ENCODE measurements at regions not wholly inside any gene's neighbourhood (a gene's known extent, or its start where the extent isn't known, plus 50 kb on each side); places are given as distances from the start of the nearest gene placed in this dataset.

DNA sequence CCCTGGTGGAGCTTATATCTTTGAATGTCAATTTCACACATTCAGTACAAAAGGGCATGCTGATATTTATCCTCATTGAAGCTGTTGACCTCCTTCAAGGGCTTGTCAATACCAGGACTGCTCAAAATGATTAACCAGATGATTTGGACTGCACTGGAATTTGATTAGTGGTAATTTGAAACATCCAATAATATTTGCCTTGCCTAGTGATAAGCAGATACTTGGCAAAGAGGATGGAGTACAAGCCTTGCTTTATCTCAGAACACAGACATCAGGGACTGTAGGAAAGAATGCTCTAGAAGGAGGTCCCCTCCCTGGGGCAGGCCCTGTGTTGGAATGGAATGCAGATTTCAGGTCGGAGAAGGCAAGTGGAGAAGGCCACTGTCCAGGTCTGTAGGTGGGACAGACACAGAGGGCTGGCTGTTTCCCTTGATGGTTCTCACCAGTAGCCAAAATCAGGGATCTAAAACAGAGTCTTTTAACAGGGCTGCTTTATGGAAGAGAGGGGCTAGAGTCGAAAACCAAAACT lies 64.8 kb upstream of the ZNF648 start:
- Histone ChIP-seq H3K9ac (ENCODE audit: low read length in 2 of 2) (no peak overlapping the region), H3K4me1 (ENCODE audit: control insufficient read depth, insufficient read depth, low read length) (no peaks in the 10 kb centered on the region), H3K27me3 (ENCODE audit: control insufficient read depth in 1 of 2, insufficient read depth in 2 of 2, low read length in 2 of 2) (no peaks in the 10 kb centered on the region), H3K27ac (ENCODE audit: low read length) (no peak overlapping the region), H3K4me3 (ENCODE audit: low read length in 2 of 2) (no peak overlapping the region), H3K9me3 (ENCODE audit: control insufficient read depth in 2 of 2, low read length in 2 of 2) (no peaks in the 10 kb centered on the region), H3K36me3 (ENCODE audit: control insufficient read depth in 2 of 2, insufficient read depth in 2 of 2, low read length in 2 of 2) (no peaks in the 10 kb centered on the region)

DNA sequence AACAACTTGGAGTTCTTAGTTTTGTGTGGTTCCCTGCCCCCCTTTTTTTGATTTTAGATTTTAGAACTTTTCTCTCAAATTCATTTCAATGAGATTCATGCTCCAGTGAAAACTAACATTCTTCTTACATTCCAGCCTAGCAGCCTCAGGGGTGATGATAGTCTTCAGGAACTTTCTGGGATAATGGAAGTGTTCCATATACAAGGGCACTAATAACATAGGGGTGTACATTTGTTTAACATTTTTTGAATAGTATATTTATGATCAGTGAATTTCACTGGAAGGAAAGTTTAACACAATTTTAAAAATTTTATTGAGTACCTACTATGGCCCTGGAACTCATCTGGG lies 61.4 kb upstream of the ZNF648 start:
- Histone ChIP-seq H3K27ac (ENCODE audit: low read length) (no peak overlapping the region), H3K9ac (ENCODE audit: low read length in 2 of 2) (no peak overlapping the region), H3K36me3 (ENCODE audit: control insufficient read depth in 2 of 2, insufficient read depth in 2 of 2, low read length in 2 of 2) (no peaks in the 10 kb centered on the region), H3K4me1 (ENCODE audit: control insufficient read depth, insufficient read depth, low read length) (peaks cover 2% of the 10 kb centered on the region), H3K9me3 (ENCODE audit: control insufficient read depth in 2 of 2, low read length in 2 of 2) (no peaks in the 10 kb centered on the region), H3K4me3 (ENCODE audit: low read length in 2 of 2) (no peak overlapping the region), H3K27me3 (ENCODE audit: control insufficient read depth in 1 of 2, insufficient read depth in 2 of 2, low read length in 2 of 2) (no peaks in the 10 kb centered on the region)

DNA sequence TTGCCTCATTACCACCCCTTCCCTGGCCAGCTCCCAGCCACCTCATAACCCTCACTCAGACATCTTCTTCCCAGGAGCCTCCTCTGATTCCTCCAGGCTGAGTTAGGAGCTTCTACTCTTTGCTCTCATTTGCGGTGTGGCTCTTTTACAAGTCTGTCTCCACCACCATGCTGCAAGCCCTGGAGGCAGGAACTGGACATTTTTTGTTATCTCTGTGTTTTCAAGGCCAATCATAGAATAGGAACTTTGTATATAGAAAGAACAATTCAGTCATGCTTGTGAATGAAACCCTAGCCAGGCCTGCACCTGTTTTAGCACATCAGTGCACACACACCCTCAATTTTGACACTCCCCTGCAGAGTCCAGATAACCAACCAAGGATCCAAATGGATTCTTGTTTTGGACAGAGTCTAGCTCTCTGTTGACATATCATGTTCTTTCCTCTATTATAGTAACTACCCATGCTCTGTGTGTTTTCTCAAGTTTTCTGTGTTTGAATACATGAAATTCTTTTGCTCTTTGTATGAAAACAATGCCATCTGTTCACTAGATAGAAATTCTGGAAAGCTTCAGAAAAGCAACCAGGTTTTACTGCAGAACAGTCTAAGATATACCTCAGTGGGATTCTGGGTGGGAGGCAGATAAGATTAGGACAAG lies 60.9 kb upstream of the ZNF648 start:
- Histone ChIP-seq H3K27ac (ENCODE audit: low read length) (no peak overlapping the region), H3K27me3 (ENCODE audit: control insufficient read depth in 1 of 2, insufficient read depth in 2 of 2, low read length in 2 of 2) (no peaks in the 10 kb centered on the region)

DNA sequence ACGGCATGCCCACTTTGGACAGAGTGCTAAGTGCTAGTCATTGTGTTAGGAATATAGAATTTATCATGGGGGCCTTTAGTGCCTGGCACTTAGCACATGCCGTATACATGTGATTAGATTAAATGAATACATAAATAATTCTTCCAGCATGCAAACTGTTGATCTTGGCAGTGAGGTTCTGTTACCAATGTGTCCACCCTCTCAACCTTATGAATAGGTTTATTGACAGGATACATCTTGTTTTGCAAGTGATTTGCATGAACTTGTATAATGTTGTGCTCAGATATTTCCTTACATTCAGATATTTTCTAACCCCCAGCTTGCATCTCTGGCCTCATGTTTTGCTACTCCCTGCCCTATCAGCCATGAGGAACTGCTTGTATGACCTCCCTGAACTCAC lies 60.3 kb upstream of the ZNF648 start:
- no peak overlapping the region for H3K27ac ChIP-seq (ENCODE audit: low read length)
- no peak overlapping the region for H3K4me3 ChIP-seq (ENCODE audit: low read length in 2 of 2)
- no peak overlapping the region for H3K9ac ChIP-seq (ENCODE audit: low read length in 2 of 2)
- no peaks in the 10 kb centered on the region for H3K36me3 ChIP-seq (ENCODE audit: control insufficient read depth in 2 of 2, insufficient read depth in 2 of 2, low read length in 2 of 2)
- peaks cover 2% of the 10 kb centered on the region for H3K4me1 ChIP-seq (ENCODE audit: control insufficient read depth, insufficient read depth, low read length)
- H3K27me3 ChIP-seq (ENCODE audit: control insufficient read depth in 1 of 2, insufficient read depth in 2 of 2, low read length in 2 of 2): no peaks in the 10 kb centered on the region
- no peaks in the 10 kb centered on the region for H3K9me3 ChIP-seq (ENCODE audit: control insufficient read depth in 2 of 2, low read length in 2 of 2)

More for the DNA sequence above, 60.9 kb upstream of the ZNF648 start:
- Histone ChIP-seq H3K36me3 (ENCODE audit: control insufficient read depth in 2 of 2, insufficient read depth in 2 of 2, low read length in 2 of 2) (no peaks in the 10 kb centered on the region), H3K9ac (ENCODE audit: low read length in 2 of 2) (no peak overlapping the region), H3K9me3 (ENCODE audit: control insufficient read depth in 2 of 2, low read length in 2 of 2) (no peaks in the 10 kb centered on the region), H3K4me3 (ENCODE audit: low read length in 2 of 2) (no peak overlapping the region), H3K4me1 (ENCODE audit: control insufficient read depth, insufficient read depth, low read length) (peaks cover 2% of the 10 kb centered on the region)

DNA sequence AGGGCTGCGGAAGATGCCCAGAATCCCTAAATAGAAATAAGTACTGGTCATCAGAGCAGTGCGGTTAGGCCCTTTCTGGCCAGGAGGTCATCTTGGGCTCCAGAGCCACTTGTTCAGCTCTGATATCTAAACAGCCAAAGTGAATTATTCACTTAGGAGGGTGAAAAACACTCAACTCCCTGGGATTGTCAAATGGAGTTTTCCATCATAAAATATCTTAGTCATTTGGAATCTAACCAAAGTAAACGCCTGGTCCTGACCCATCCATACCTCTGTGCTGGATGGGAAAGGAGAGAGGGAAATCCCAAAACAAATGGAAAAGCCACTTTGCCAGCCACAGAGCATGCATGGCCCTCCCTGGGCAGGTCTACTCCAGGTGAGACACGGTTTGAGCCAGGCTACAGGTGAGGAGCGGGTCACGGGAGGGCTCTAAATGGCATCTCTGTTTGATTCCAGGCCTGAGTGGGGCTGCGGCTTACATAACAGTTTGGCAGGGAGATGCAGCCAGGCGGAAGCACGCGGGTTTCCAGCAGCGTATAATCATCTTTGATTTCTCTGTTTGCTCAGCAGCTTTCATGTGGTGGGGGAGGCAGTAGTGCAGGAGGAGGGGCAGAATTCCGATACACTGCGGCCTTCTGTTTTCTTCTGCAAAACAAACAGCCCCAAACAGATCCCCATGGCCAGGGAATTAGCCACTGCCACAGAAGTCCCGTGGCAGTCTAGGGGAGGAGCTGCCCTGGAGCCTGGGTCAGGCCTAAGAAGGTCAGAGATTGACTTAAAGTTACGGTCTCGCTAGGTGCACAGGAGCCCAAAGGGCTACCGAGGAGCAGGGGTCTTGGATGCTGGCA lies 59.1 kb upstream of the ZNF648 start:
- Histone ChIP-seq H3K4me1 (ENCODE audit: control insufficient read depth, insufficient read depth, low read length) (peaks cover 2% of the 10 kb centered on the region), H3K9me3 (ENCODE audit: control insufficient read depth in 2 of 2, low read length in 2 of 2) (no peaks in the 10 kb centered on the region), H3K27me3 (ENCODE audit: control insufficient read depth in 1 of 2, insufficient read depth in 2 of 2, low read length in 2 of 2) (no peaks in the 10 kb centered on the region), H3K9ac (ENCODE audit: low read length in 2 of 2) (no peak overlapping the region), H3K27ac (ENCODE audit: low read length) (no peak overlapping the region), H3K4me3 (ENCODE audit: low read length in 2 of 2) (no peak overlapping the region), H3K36me3 (ENCODE audit: control insufficient read depth in 2 of 2, insufficient read depth in 2 of 2, low read length in 2 of 2) (no peaks in the 10 kb centered on the region)

DNA sequence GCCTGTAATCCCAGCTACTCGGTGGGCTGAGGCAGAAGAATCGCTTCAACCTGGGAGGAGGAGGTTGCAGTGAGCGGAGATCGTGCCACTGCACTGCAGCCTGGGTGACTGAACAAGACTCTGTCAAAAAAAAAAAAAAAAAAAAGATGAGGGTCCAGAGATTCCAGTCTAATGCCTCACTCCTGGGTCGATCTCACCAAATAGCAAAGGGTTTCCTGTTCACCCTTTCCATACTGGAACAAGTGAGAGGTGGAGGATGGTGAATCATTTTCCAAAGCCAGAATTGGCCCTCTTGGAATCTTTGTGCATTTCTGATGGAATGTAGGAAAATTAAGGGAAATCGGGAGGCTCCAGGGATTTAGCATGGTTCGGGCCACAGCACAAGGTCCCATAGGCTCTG lies 58.1 kb upstream of the ZNF648 start:
- Histone ChIP-seq H3K4me1 (ENCODE audit: control insufficient read depth, insufficient read depth, low read length) (peaks cover 2% of the 10 kb centered on the region), H3K27me3 (ENCODE audit: control insufficient read depth in 1 of 2, insufficient read depth in 2 of 2, low read length in 2 of 2) (no peaks in the 10 kb centered on the region), H3K9ac (ENCODE audit: low read length in 2 of 2) (no peak overlapping the region), H3K4me3 (ENCODE audit: low read length in 2 of 2) (no peak overlapping the region), H3K36me3 (ENCODE audit: control insufficient read depth in 2 of 2, insufficient read depth in 2 of 2, low read length in 2 of 2) (no peaks in the 10 kb centered on the region), H3K9me3 (ENCODE audit: control insufficient read depth in 2 of 2, low read length in 2 of 2) (no peaks in the 10 kb centered on the region), H3K27ac (ENCODE audit: low read length) (no peak overlapping the region)

DNA sequence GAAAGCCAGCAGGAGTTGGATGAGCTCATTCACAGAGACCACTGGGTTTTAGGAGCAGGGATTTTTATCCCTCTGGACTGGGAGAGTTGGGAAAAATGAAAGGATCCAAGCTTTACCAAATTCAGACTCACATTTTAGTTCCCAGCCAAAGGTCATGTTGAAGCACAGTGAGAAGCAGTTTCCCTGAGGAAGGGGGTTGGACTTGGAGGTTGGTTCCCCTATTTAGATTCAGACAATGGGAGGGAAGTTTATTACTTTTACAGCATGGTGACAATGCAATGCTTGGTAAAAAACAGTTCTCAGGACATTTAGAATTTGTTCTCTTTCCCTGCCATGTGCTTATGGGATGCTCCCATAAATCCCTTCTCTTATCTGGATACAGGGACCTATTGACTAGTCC lies 57.3 kb upstream of the ZNF648 start:
- H3K27me3 ChIP-seq (ENCODE audit: control insufficient read depth in 1 of 2, insufficient read depth in 2 of 2, low read length in 2 of 2): peaks cover 0 to 2% of the 10 kb centered on the region in 2 donors
- H3K36me3 ChIP-seq (ENCODE audit: control insufficient read depth in 2 of 2, insufficient read depth in 2 of 2, low read length in 2 of 2): no peaks in the 10 kb centered on the region
- no peak overlapping the region for H3K4me3 ChIP-seq (ENCODE audit: low read length in 2 of 2)
- H3K4me1 ChIP-seq (ENCODE audit: control insufficient read depth, insufficient read depth, low read length): peaks cover 2% of the 10 kb centered on the region
- no peak overlapping the region for H3K27ac ChIP-seq (ENCODE audit: low read length)
- H3K9me3 ChIP-seq (ENCODE audit: control insufficient read depth in 2 of 2, low read length in 2 of 2): no peaks in the 10 kb centered on the region
- no peak overlapping the region for H3K9ac ChIP-seq (ENCODE audit: low read length in 2 of 2)

DNA sequence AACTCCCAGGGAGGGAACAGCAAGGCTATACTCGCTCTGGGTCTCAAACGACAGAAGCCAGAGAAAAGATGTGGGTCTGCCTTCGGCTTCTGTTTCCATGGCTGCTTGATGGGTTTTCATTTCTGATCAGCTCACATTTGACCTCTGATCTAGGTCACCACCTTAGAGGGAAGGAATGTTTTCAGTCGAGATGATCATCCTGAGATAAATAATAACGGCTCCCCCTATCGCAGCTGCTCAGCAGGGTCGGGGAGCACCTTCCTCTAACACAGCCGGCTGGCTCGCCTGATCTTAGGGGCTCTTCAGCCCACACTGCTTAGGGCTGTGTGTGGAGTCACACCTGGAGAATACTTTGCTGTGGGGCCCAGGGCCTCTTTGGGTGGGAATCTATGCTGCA lies 53.1 kb upstream of the ZNF648 start:
- Histone ChIP-seq H3K4me1 (ENCODE audit: control insufficient read depth, insufficient read depth, low read length) (no peaks in the 10 kb centered on the region), H3K9me3 (ENCODE audit: control insufficient read depth in 2 of 2, low read length in 2 of 2) (no peaks in the 10 kb centered on the region), H3K36me3 (ENCODE audit: control insufficient read depth in 2 of 2, insufficient read depth in 2 of 2, low read length in 2 of 2) (no peaks in the 10 kb centered on the region), H3K27ac (ENCODE audit: low read length) (no peak overlapping the region), H3K4me3 (ENCODE audit: low read length in 2 of 2) (no peak overlapping the region), H3K9ac (ENCODE audit: low read length in 2 of 2) (no peak overlapping the region), H3K27me3 (ENCODE audit: control insufficient read depth in 1 of 2, insufficient read depth in 2 of 2, low read length in 2 of 2) (peaks cover 0 to 4% of the 10 kb centered on the region in 2 donors)

DNA sequence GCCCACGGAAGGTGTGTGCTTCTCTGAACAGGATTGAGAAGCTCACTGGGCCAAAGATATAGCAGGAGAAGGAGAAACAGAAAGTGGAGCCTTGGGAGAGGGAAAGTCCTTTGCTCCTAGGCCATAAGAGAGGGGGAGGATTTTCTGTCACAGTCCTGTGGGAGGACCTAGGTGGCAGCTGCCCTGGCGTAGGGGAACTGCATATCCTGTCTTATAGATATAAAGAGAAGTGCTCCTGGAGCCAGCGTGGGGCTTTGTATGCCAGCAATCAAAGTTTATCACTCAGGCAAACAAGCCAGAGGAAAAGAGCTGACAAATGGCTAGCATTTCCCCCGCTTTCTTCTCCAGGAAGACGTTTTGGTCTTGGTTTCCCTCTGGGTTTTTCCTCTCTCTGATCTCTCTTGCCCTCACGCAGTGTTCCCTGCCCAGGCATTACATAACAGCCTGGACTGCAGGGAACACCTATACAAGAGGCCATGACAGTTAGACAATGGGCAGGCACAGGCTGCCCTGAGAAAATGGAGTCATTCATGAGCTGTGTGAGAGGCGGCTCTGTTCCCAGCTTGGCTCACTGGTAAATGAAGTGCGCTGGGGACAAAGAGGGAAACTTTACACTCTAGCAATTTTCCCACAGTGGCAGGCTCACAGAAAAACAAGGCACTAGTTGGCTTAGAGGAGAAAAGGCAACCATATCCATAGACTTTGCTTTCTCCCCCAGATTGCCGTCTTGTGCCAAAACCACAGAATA lies 52.5 kb upstream of the ZNF648 start:
- Histone ChIP-seq H3K27me3 (ENCODE audit: control insufficient read depth in 1 of 2, insufficient read depth in 2 of 2, low read length in 2 of 2) (peaks cover 0 to 4% of the 10 kb centered on the region in 2 donors), H3K36me3 (ENCODE audit: control insufficient read depth in 2 of 2, insufficient read depth in 2 of 2, low read length in 2 of 2) (no peaks in the 10 kb centered on the region), H3K27ac (ENCODE audit: low read length) (no peak overlapping the region), H3K4me3 (ENCODE audit: low read length in 2 of 2) (no peak overlapping the region), H3K9ac (ENCODE audit: low read length in 2 of 2) (no peak overlapping the region), H3K4me1 (ENCODE audit: control insufficient read depth, insufficient read depth, low read length) (no peaks in the 10 kb centered on the region), H3K9me3 (ENCODE audit: control insufficient read depth in 2 of 2, low read length in 2 of 2) (no peaks in the 10 kb centered on the region)

DNA sequence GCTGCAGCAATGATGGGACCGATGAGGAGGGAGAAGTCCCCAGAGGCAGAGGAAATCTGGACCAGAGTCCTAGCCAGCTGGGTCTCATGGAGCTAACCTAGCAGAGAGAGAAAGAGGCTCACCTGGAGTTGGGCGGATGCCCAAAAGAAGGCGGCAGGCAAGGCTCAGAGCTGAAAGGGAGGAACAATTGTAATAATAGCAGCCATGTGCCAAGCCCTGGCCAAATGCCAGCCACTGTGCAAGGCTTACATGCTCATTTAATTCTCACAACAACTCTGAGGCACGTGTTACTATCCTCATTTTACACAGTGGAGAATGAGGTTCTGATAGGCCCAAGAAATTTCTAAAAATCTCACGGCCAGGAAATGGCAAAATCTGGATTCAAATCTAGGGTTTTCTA lies 50.0 kb upstream of the ZNF648 start:
- Histone ChIP-seq H3K27ac (ENCODE audit: low read length) (no peak overlapping the region), H3K4me1 (ENCODE audit: control insufficient read depth, insufficient read depth, low read length) (no peaks in the 10 kb centered on the region), H3K9ac (ENCODE audit: low read length in 2 of 2) (no peak overlapping the region), H3K4me3 (ENCODE audit: low read length in 2 of 2) (no peak overlapping the region), H3K27me3 (ENCODE audit: control insufficient read depth in 1 of 2, insufficient read depth in 2 of 2, low read length in 2 of 2) (peaks cover 0 to 4% of the 10 kb centered on the region in 2 donors), H3K9me3 (ENCODE audit: control insufficient read depth in 2 of 2, low read length in 2 of 2) (peaks cover 5 to 6% of the 10 kb centered on the region in 2 donors), H3K36me3 (ENCODE audit: control insufficient read depth in 2 of 2, insufficient read depth in 2 of 2, low read length in 2 of 2) (no peaks in the 10 kb centered on the region)

All from stomach smooth muscle (tissue), 2 donors.